ENCODE measurements at regions not wholly inside any gene's neighbourhood (a gene's known extent, or its start where the extent isn't known, plus 50 kb on each side); places are given as distances from the start of the nearest gene placed in this dataset.

- H3K4me3 ChIP-seq (ENCODE audit: low read depth, low read length) = no peak overlapping the region
- no peak for TF ChIP-seq CTCF (IDR thresholded peaks at IDR 0.05; ENCODE audit: insufficient read depth, low read depth, low read length)
- DNase-seq (ENCODE audit: low read depth) = no peak
Measured at GRCh38 chr3:178456621-178457285, 79.5 kb upstream of the KCNMB2 start.

GRCh38 chr3:178457511-178457910 lies 78.7 kb upstream of the KCNMB2 start:
- TF ChIP-seq CTCF (IDR thresholded peaks at IDR 0.05; ENCODE audit: insufficient read depth, low read depth, low read length) = no peak
- no peak overlapping the region for H3K4me3 ChIP-seq (ENCODE audit: low read depth, low read length)
- DNase-seq (ENCODE audit: low read depth) = no peak

GRCh38 chr3:178458313-178459037 lies 77.8 kb upstream of the KCNMB2 start:
- TF ChIP-seq CTCF (IDR thresholded peaks at IDR 0.05; ENCODE audit: insufficient read depth, low read depth, low read length) = no peak
- no peak for DNase-seq (ENCODE audit: low read depth)
- no peak overlapping the region for H3K4me3 ChIP-seq (ENCODE audit: low read depth, low read length)

- no peak for TF ChIP-seq CTCF (IDR thresholded peaks at IDR 0.05; ENCODE audit: insufficient read depth, low read depth, low read length)
- no peak for DNase-seq (ENCODE audit: low read depth)
Measured at GRCh38 chr3:178459038-178459410, 77.2 kb upstream of the KCNMB2 start.

GRCh38 chr3:178465260-178466180 lies 70.7 kb upstream of the KCNMB2 start:
- no peak for DNase-seq (ENCODE audit: low read depth)
- H3K4me3 ChIP-seq (ENCODE audit: low read depth, low read length) = no peak overlapping the region
- TF ChIP-seq CTCF (IDR thresholded peaks at IDR 0.05; ENCODE audit: insufficient read depth, low read depth, low read length) = no peak

More at GRCh38 chr3:178459038-178459410, 77.2 kb upstream of the KCNMB2 start:
- no peak overlapping the region for H3K4me3 ChIP-seq (ENCODE audit: low read depth, low read length)

- no peak for TF ChIP-seq CTCF (IDR thresholded peaks at IDR 0.05; ENCODE audit: insufficient read depth, low read depth, low read length)
- no peak for DNase-seq (ENCODE audit: low read depth)
- H3K4me3 ChIP-seq (ENCODE audit: low read depth, low read length) = no peak overlapping the region
Measured at GRCh38 chr3:178472941-178473340, 63.3 kb upstream of the KCNMB2 start.
